ENCODE measurements at regions not wholly inside any gene's neighbourhood (a gene's known extent, or its start where the extent isn't known, plus 50 kb on each side); places are given as distances from the start of the nearest gene placed in this dataset.

- DNase-seq (ENCODE audit: low spot score) = no peak
- no peaks in the 10 kb centered on the region for H4K20me1 ChIP-seq (ENCODE audit: insufficient read depth, low read length)
- no peaks in the 10 kb centered on the region for H3K9me2 ChIP-seq (ENCODE audit: insufficient read depth, low read length)
- H3K4me1 ChIP-seq (ENCODE audit: insufficient read depth, low read length, poor library complexity, severe bottlenecking) = peaks cover 39% of the 10 kb centered on the region
- no peak for TF ChIP-seq EZH2phosphoT487 (IDR thresholded peaks at IDR 0.05; ENCODE audit: borderline replicate concordance, low read depth, low read length)
- no peak for TF ChIP-seq CTCF (conservative IDR thresholded peaks at IDR 0.05; ENCODE audit: low read length)
- no TSS peak for BruUV-seq (replicated peaks)
- H3K79me2 ChIP-seq (ENCODE audit: insufficient read depth, low read depth, low read length) = no peaks in the 10 kb centered on the region
- CTCF ChIA-PET (ENCODE audit: unreplicated experiment) = no interaction called here
- H3K4me3 ChIP-seq (ENCODE audit: low read depth, low read length, poor library complexity, severe bottlenecking) = no peak overlapping the region
- H3K27ac ChIP-seq (ENCODE audit: low read depth, low read length, poor library complexity, severe bottlenecking) = no peak overlapping the region
- no peak overlapping the region for H2AFZ ChIP-seq (ENCODE audit: low read length)
- intact Hi-C loops (cut with micrococcal nuclease; ENCODE audit: unreplicated experiment) = no loop called here
- no peaks in the 10 kb centered on the region for H3K36me3 ChIP-seq (ENCODE audit: insufficient read depth, low read length)
- H3K9me3 ChIP-seq (ENCODE audit: low read length) = no peaks in the 10 kb centered on the region
- H3K4me2 ChIP-seq (ENCODE audit: low read length) = no peak overlapping the region
- POLR2A ChIA-PET = no interaction called here
Observed at GRCh38 chr1:234884006-234884405, 244.6 kb downstream of the TOMM20 start.

- no peak overlapping the region for H3K27ac ChIP-seq (ENCODE audit: low read depth, low read length, poor library complexity, severe bottlenecking)
- no peaks in the 10 kb centered on the region for H3K9me3 ChIP-seq (ENCODE audit: low read length)
- H4K20me1 ChIP-seq (ENCODE audit: insufficient read depth, low read length) = no peaks in the 10 kb centered on the region
- CTCF ChIA-PET (ENCODE audit: unreplicated experiment) = no interaction called here
- no peak overlapping the region for H3K4me3 ChIP-seq (ENCODE audit: low read depth, low read length, poor library complexity, severe bottlenecking)
- H3K4me2 ChIP-seq (ENCODE audit: low read length) = no peak overlapping the region
- H3K79me2 ChIP-seq (ENCODE audit: insufficient read depth, low read depth, low read length) = no peaks in the 10 kb centered on the region
- POLR2A ChIA-PET = no interaction called here
- TF ChIP-seq EZH2phosphoT487 (IDR thresholded peaks at IDR 0.05; ENCODE audit: borderline replicate concordance, low read depth, low read length) (no peak), CTCF (conservative IDR thresholded peaks at IDR 0.05; ENCODE audit: low read length) (no peak)
- no TSS peak for BruUV-seq (replicated peaks)
- no peak overlapping the region for H2AFZ ChIP-seq (ENCODE audit: low read length)
- intact Hi-C loops (cut with micrococcal nuclease; ENCODE audit: unreplicated experiment) = no loop called here
- H3K36me3 ChIP-seq (ENCODE audit: insufficient read depth, low read length) = no peaks in the 10 kb centered on the region
- H3K4me1 ChIP-seq (ENCODE audit: insufficient read depth, low read length, poor library complexity, severe bottlenecking) = peaks cover 39% of the 10 kb centered on the region
- no peaks in the 10 kb centered on the region for H3K9me2 ChIP-seq (ENCODE audit: insufficient read depth, low read length)
- no peak for DNase-seq (ENCODE audit: low spot score)
Observed at GRCh38 chr1:234882898-234883297, 245.7 kb downstream of the TOMM20 start.

- POLR2A ChIA-PET = interaction anchor here (0.6 to 1.3 kb wide), 2 partner anchors 63 to 79 kb away, joined by 3 read pairs; no protein-coding TSS in a partner anchor
- TF ChIP-seq EZH2phosphoT487 (IDR thresholded peaks at IDR 0.05; ENCODE audit: borderline replicate concordance, low read depth, low read length) (no peak), CTCF (conservative IDR thresholded peaks at IDR 0.05; ENCODE audit: low read length) (no peak)
- H3K9me2 ChIP-seq (ENCODE audit: insufficient read depth, low read length) = no peaks in the 10 kb centered on the region
- CTCF ChIA-PET (ENCODE audit: unreplicated experiment) = interaction anchor here (0.7 kb wide), 1 partner anchor 197 kb away, joined by 3 read pairs; no protein-coding TSS in a partner anchor
- H3K79me2 ChIP-seq (ENCODE audit: insufficient read depth, low read depth, low read length) = no peaks in the 10 kb centered on the region
- H3K4me2 ChIP-seq (ENCODE audit: low read length) = peak overlapping the region; percentile 48
- no peak overlapping the region for H3K27ac ChIP-seq (ENCODE audit: low read depth, low read length, poor library complexity, severe bottlenecking)
- H3K4me1 ChIP-seq (ENCODE audit: insufficient read depth, low read length, poor library complexity, severe bottlenecking) = peaks cover 32% of the 10 kb centered on the region
- H3K4me3 ChIP-seq (ENCODE audit: low read depth, low read length, poor library complexity, severe bottlenecking) = no peak overlapping the region
- no peaks in the 10 kb centered on the region for H4K20me1 ChIP-seq (ENCODE audit: insufficient read depth, low read length)
- intact Hi-C loops (cut with micrococcal nuclease; ENCODE audit: unreplicated experiment) = no loop called here
- H2AFZ ChIP-seq (ENCODE audit: low read length) = peak overlapping the region; percentile 57
- DNase-seq (ENCODE audit: low spot score) = peak; percentile 20
- H3K9me3 ChIP-seq (ENCODE audit: low read length) = no peaks in the 10 kb centered on the region
- H3K36me3 ChIP-seq (ENCODE audit: insufficient read depth, low read length) = no peaks in the 10 kb centered on the region
- no TSS peak for BruUV-seq (replicated peaks)
Observed at GRCh38 chr1:234881893-234882771, 246.5 kb downstream of the TOMM20 start.

All from OCI-LY7 (cell line).